Liver (tissue), 7 donors: ENCODE measurements at regions not wholly inside any gene's neighbourhood (a gene's known extent, or its start where the extent isn't known, plus 50 kb on each side); places are given as distances from the start of the nearest gene placed in this dataset.

ENCODE experiments used
- DNase-seq: peaks from one replicate; pipeline ENCODE4 v3.0.0-alpha.2; 2017; ENCODE audit warnings: low spot score
- H3K27ac ChIP-seq, 2 donors: one replicate each; pipeline ENCODE4 v1.7.0; 2013; ENCODE audit warnings: inconsistent platforms in 2 of 2, low read length in 2 of 2, control low read depth in 1 of 2, low read depth in 1 of 2, mild to moderate bottlenecking in 1 of 2
- H3K27me3 ChIP-seq, 4 donors: one replicate each; pipeline versions ENCODE4 v1.6.1 to v1.7.0; 2013; ENCODE audit warnings: low read length in 3 of 4, inconsistent platforms in 1 of 4, mild to moderate bottlenecking in 1 of 4, moderate library complexity in 1 of 4; ENCODE audit not compliant: control insufficient read depth in 4 of 4, insufficient read depth in 4 of 4
- H3K36me3 ChIP-seq, 4 donors: one replicate each; pipeline versions ENCODE4 v1.6.1 to v1.7.0; 2013; ENCODE audit warnings: low read length in 3 of 4, mild to moderate bottlenecking in 3 of 4, low read depth in 1 of 4, moderate library complexity in 1 of 4; ENCODE audit not compliant: control insufficient read depth in 4 of 4, insufficient read depth in 3 of 4
- H3K4me1 ChIP-seq, 4 donors: one replicate each; pipeline versions ENCODE4 v1.6.1 to v1.7.0; 2013; ENCODE audit warnings: low read length in 3 of 4, mild to moderate bottlenecking in 3 of 4, moderate library complexity in 1 of 4; ENCODE audit not compliant: control insufficient read depth in 4 of 4, insufficient read depth in 4 of 4
- H3K4me3 ChIP-seq, 3 donors: one replicate each; pipeline versions ENCODE4 v1.6.1 to v1.7.0; 2013; ENCODE audit warnings: low read length in 3 of 3, control low read depth in 1 of 3, low read depth in 1 of 3, mild to moderate bottlenecking in 1 of 3
- H3K9ac ChIP-seq, 2 donors: one replicate each; pipeline ENCODE4 v1.7.0; 2013; ENCODE audit warnings: low read length in 2 of 2, mild to moderate bottlenecking in 2 of 2, moderate library complexity in 2 of 2, control low read depth in 1 of 2, low read depth in 1 of 2
- H3K9me3 ChIP-seq, 4 donors: one replicate each; pipeline versions ENCODE4 v1.6.1 to v1.7.0; 2013; ENCODE audit warnings: low read length in 3 of 4; ENCODE audit not compliant: control insufficient read depth in 4 of 4
- EGR1 ChIP-seq, 2 donors: IDR thresholded peaks; 2 replicates each; pipeline ENCODE4 v1.6.1; 2016 to 2018; ENCODE audit warnings: antibody characterized with exemption in 2 of 2, low read depth in 2 of 2
- FOXA1 ChIP-seq: IDR thresholded peaks from 2 replicates; pipeline ENCODE4 v1.6.1; 2016; ENCODE audit warnings: antibody characterized with exemption
- FOXA2 ChIP-seq: IDR thresholded peaks from 2 replicates; pipeline ENCODE4 v1.6.1; 2016; ENCODE audit warnings: antibody characterized with exemption
- GABPA ChIP-seq, 2 donors: IDR thresholded peaks in 1 of 2; conservative IDR thresholded peaks in 1 of 2; 2 replicates each; pipeline ENCODE4 v1.6.1; 2016; ENCODE audit warnings: antibody characterized with exemption in 2 of 2, mild to moderate bottlenecking in 1 of 2, moderate library complexity in 1 of 2
- HNF4G ChIP-seq: IDR thresholded peaks from 2 replicates; pipeline ENCODE4 v1.6.1; 2016; ENCODE audit warnings: antibody characterized with exemption
- MAX ChIP-seq: IDR thresholded peaks from 2 replicates; pipeline ENCODE4 v1.6.1; 2016; ENCODE audit warnings: antibody characterized with exemption
- NR2F2 ChIP-seq: IDR thresholded peaks from 2 replicates; pipeline ENCODE4 v1.6.1; 2016; ENCODE audit warnings: antibody characterized with exemption
- RAD21 ChIP-seq, 2 donors: IDR thresholded peaks; 2 replicates each; pipeline ENCODE4 v1.6.1; 2016; ENCODE audit warnings: antibody characterized with exemption in 2 of 2, mild to moderate bottlenecking in 2 of 2
- REST ChIP-seq: IDR thresholded peaks from 2 replicates; pipeline ENCODE4 v1.6.1; 2016; ENCODE audit warnings: antibody characterized with exemption, mild to moderate bottlenecking
- RXRA ChIP-seq, 2 donors: IDR thresholded peaks; 2 replicates each; pipeline ENCODE4 v1.6.1; 2017 to 2018; ENCODE audit warnings: antibody characterized with exemption in 2 of 2, mild to moderate bottlenecking in 1 of 2
- SP1 ChIP-seq: IDR thresholded peaks from 2 replicates; pipeline ENCODE4 v1.6.1; 2018; ENCODE audit warnings: antibody characterized with exemption, mild to moderate bottlenecking
- ZBTB33 ChIP-seq: IDR thresholded peaks from 2 replicates; pipeline ENCODE4 v1.6.1; 2016; ENCODE audit warnings: antibody characterized with exemption
- WGBS: extraction: QIAGEN DNeasy Blood & Tissue Kit; methylation state at CpG from one replicate; pipeline ENCODE4 v1.1.7; 2013; 5-methylcytosine and 5-hydroxymethylcytosine counted together
- donor health status: healthy.
- donor health status: healthy.
- donor health status: healthy.
- donor health status: healthy.

GRCh38 chr12:87272851-87273250 is 756.4 kb downstream of the C12orf50 start (continued):
- TF ChIP-seq REST (no peak), GABPA (IDR thresholded peaks at IDR 0.05 in 1 of 2, conservative IDR thresholded peaks at IDR 0.05 in 1 of 2) (no peak), RAD21 (IDR thresholded peaks at IDR 0.05) (no peak), RXRA (IDR thresholded peaks at IDR 0.05) (no peak), FOXA1 (no peak), FOXA2 (no peak), NR2F2 (no peak), SP1 (no peak), EGR1 (IDR thresholded peaks at IDR 0.05; ENCODE audit: low read depth in 2 of 2) (no peak)

- no peaks in the 10 kb centered on the region for H3K27me3 ChIP-seq
- H3K4me3 ChIP-seq: no peak overlapping the region
- H3K9me3 ChIP-seq: no peaks in the 10 kb centered on the region
- H3K4me1 ChIP-seq: no peaks in the 10 kb centered on the region
- WGBS: 69% methylated on average over 3 of the region's 3 CpGs
- no peak overlapping the region for H3K9ac ChIP-seq
- TF ChIP-seq HNF4G (no peak), GABPA (IDR thresholded peaks at IDR 0.05 in 1 of 2, conservative IDR thresholded peaks at IDR 0.05 in 1 of 2) (no peak), ZBTB33 (no peak), NR2F2 (no peak), EGR1 (IDR thresholded peaks at IDR 0.05; ENCODE audit: low read depth in 2 of 2) (no peak), REST (no peak), MAX (no peak)
- H3K36me3 ChIP-seq: no peaks in the 10 kb centered on the region
- DNase-seq: no peak
- H3K27ac ChIP-seq: no peak overlapping the region
Observed at GRCh38 chr12:87270919-87271318, 758.3 kb downstream of the C12orf50 start.
